Aorta (tissue), 5 donors: ENCODE measurements at regions not wholly inside any gene's neighbourhood (a gene's known extent, or its start where the extent isn't known, plus 50 kb on each side); places are given as distances from the start of the nearest gene placed in this dataset.
"Not testable (repeated sequence)": the region's sequence is repeated elsewhere in the genome, so short reads cannot be mapped to it uniquely, and the experiment has no call there.

Source experiments
- ATAC-seq: fragments of 200-7000 bp; cut with Tn5 transposase; one replicate; pipeline ENCODE4 v1.9.1; 2022; ENCODE audit warnings: moderate library complexity; ENCODE audit not compliant: low FRiP score
- DNase-seq, 2 donors: peaks; one replicate each; pipeline ENCODE4 v3.0.0-alpha.2; 2020
- H3K27ac ChIP-seq, 2 donors: one replicate each; pipeline ENCODE4 v1.5.1; 2013; ENCODE audit warnings: low read length in 2 of 2, mild to moderate bottlenecking in 2 of 2, moderate library complexity in 2 of 2, control low read depth in 1 of 2, inconsistent platforms in 1 of 2, low read depth in 1 of 2
- H3K27me3 ChIP-seq, 2 donors: one replicate each; pipeline ENCODE4 v1.6.1; 2013; ENCODE audit warnings: control low read depth in 1 of 2, low read length in 1 of 2, mild to moderate bottlenecking in 1 of 2, moderate library complexity in 1 of 2; ENCODE audit not compliant: insufficient read depth in 2 of 2, control insufficient read depth in 1 of 2
- H3K36me3 ChIP-seq, 2 donors: one replicate each; pipeline ENCODE4 v1.6.1; 2013; ENCODE audit warnings: control low read depth in 1 of 2, low read length in 1 of 2, mild to moderate bottlenecking in 1 of 2; ENCODE audit not compliant: insufficient read depth in 2 of 2, control insufficient read depth in 1 of 2
- H3K4me1 ChIP-seq, 2 donors: one replicate each; pipeline ENCODE4 v1.6.1; 2013; ENCODE audit warnings: low read length in 2 of 2, control low read depth in 1 of 2, mild to moderate bottlenecking in 1 of 2, moderate library complexity in 1 of 2; ENCODE audit not compliant: insufficient read depth in 2 of 2, control insufficient read depth in 1 of 2
- H3K4me3 ChIP-seq, 2 donors: one replicate each; pipeline ENCODE4 v1.5.1; 2013; ENCODE audit warnings: low read length in 2 of 2, control low read depth in 1 of 2, mild to moderate bottlenecking in 1 of 2
- H3K9me3 ChIP-seq: one replicate; pipeline ENCODE4 v1.6.1; 2013; ENCODE audit warnings: mild to moderate bottlenecking, low read length; ENCODE audit not compliant: control insufficient read depth
- whole genome bisulfite sequencing, 2 donors: extraction: QIAGEN DNeasy Blood & Tissue Kit; methylation state at CpG; one replicate each; pipeline ENCODE4 v1.1.7; 2013; 5-methylcytosine and 5-hydroxymethylcytosine counted together
- intact Hi-C, 2 donors: fragments of 100-400 bp; cut with DNase I; formaldehyde crosslinking; loops; one replicate each; pipeline versions ENCODE4 v1.14.2 to v1.15.0; 2022
- donor health status: healthy with polysubstance abuse.
- donor health status: Bipolar disorder and iron deficiency.
- donor health status: DM: no; HTN: no; CAD: no.
- donor health status: DM: no; HTN: no; CAD: no.
- donor health status: DM: yes; HTN: yes; CAD: no.

GRCh38 chr10:38267555-38267954, 173.4 kb downstream of the ZNF37A start:
- H3K4me3 ChIP-seq, intact Hi-C loops: not testable (repeated sequence)

GRCh38 chr10:38271031-38271430, 176.9 kb downstream of the ZNF37A start:
- DNase-seq, H3K4me1 ChIP-seq, H3K27ac ChIP-seq, H3K4me3 ChIP-seq, ATAC-seq, H3K9me3 ChIP-seq, H3K36me3 ChIP-seq, H3K27me3 ChIP-seq, intact Hi-C loops: not testable (repeated sequence)
- 46 to 51% methylated on average over 3 of the region's 3 CpGs for whole genome bisulfite sequencing, 2 donors

More at GRCh38 chr10:38267555-38267954, 173.4 kb downstream of the ZNF37A start:
- H3K27me3 ChIP-seq, DNase-seq, H3K36me3 ChIP-seq, H3K9me3 ChIP-seq, H3K27ac ChIP-seq, H3K4me1 ChIP-seq, ATAC-seq: not testable (repeated sequence)
- 74 to 78% methylated on average over 6 of the region's 6 CpGs for WGBS, 2 donors

GRCh38 chr10:38274879-38275278, 180.7 kb downstream of the ZNF37A start:
- H3K4me3 ChIP-seq, H3K4me1 ChIP-seq, intact Hi-C loops, ATAC-seq, H3K9me3 ChIP-seq, H3K27me3 ChIP-seq, H3K27ac ChIP-seq, H3K36me3 ChIP-seq, DNase-seq: not testable (repeated sequence)
- WGBS, 2 donors = 77 to 78% methylated on average over 2 of the region's 2 CpGs

- intact Hi-C loops, H3K4me1 ChIP-seq, H3K4me3 ChIP-seq, H3K27me3 ChIP-seq, ATAC-seq, H3K9me3 ChIP-seq, H3K36me3 ChIP-seq, DNase-seq, H3K27ac ChIP-seq: not testable (repeated sequence)
- 71 to 83% methylated on average over 2 of the region's 2 CpGs for WGBS, 2 donors
These were observed 198.4 kb downstream of the ZNF37A start for GRCh38 chr10:38292560-38292959.

GRCh38 chr10:38310111-38310510, 216.0 kb downstream of the ZNF37A start:
- ATAC-seq, intact Hi-C loops, DNase-seq, H3K27ac ChIP-seq, H3K9me3 ChIP-seq, H3K4me3 ChIP-seq, H3K36me3 ChIP-seq, H3K27me3 ChIP-seq, H3K4me1 ChIP-seq: not testable (repeated sequence)
- WGBS, 2 donors = 68 to 72% methylated on average over 5 of the region's 5 CpGs

- H3K27ac ChIP-seq, H3K36me3 ChIP-seq, intact Hi-C loops, ATAC-seq, H3K4me3 ChIP-seq, H3K4me1 ChIP-seq, H3K9me3 ChIP-seq, H3K27me3 ChIP-seq, DNase-seq: not testable (repeated sequence)
- WGBS, 2 donors = 73 to 74% methylated on average over 4 of the region's 4 CpGs
These were observed 221.1 kb downstream of the ZNF37A start for GRCh38 chr10:38315090-38315805.

GRCh38 chr10:38321393-38321792, 227.3 kb downstream of the ZNF37A start:
- H3K27me3 ChIP-seq, DNase-seq, H3K27ac ChIP-seq, H3K36me3 ChIP-seq, H3K4me3 ChIP-seq, H3K9me3 ChIP-seq, H3K4me1 ChIP-seq, ATAC-seq, intact Hi-C loops: not testable (repeated sequence)
- 82 to 87% methylated on average over 8 of the region's 8 CpGs for WGBS, 2 donors

- H3K27ac ChIP-seq, H3K9me3 ChIP-seq, ATAC-seq, H3K4me3 ChIP-seq, H3K27me3 ChIP-seq, DNase-seq, H3K4me1 ChIP-seq, intact Hi-C loops, H3K36me3 ChIP-seq: not testable (repeated sequence)
- 66 to 74% methylated on average over 2 of the region's 2 CpGs for WGBS, 2 donors
These were observed 236.2 kb downstream of the ZNF37A start for GRCh38 chr10:38330306-38330705.

GRCh38 chr10:38331106-38331505, 237.0 kb downstream of the ZNF37A start:
- H3K27me3 ChIP-seq, H3K4me1 ChIP-seq, H3K36me3 ChIP-seq, H3K27ac ChIP-seq, DNase-seq, ATAC-seq, H3K4me3 ChIP-seq, H3K9me3 ChIP-seq, intact Hi-C loops: not testable (repeated sequence)
- 82 to 88% methylated on average over 2 of the region's 2 CpGs for WGBS, 2 donors
